ENCODE measurements at regions not wholly inside any gene's neighbourhood (a gene's known extent, or its start where the extent isn't known, plus 50 kb on each side); places are given as distances from the start of the nearest gene placed in this dataset.

DNA sequence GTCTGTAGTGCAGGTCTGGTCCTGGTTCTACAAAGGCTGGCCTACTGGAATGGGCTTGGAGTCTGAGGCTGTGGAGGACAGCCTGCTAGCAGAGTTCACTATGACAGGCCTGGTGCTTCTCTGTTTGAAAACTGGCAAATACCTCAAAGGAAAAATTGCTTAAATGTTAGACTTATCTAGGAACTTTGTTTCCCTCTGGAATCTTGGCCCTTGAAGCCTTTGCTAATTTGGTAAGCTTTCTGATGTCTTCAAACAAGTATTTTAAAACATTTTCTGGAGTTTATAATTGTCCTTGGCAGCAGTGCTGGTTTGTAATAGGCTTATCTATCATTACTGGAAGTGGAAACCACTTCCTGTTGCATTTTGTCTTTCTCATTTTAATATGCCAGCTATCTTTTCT lies 139.7 kb downstream of the TMEM26 start:
- intact Hi-C loops (cut with DNase I): no loop called here
- TF ChIP-seq, protein P1, sequence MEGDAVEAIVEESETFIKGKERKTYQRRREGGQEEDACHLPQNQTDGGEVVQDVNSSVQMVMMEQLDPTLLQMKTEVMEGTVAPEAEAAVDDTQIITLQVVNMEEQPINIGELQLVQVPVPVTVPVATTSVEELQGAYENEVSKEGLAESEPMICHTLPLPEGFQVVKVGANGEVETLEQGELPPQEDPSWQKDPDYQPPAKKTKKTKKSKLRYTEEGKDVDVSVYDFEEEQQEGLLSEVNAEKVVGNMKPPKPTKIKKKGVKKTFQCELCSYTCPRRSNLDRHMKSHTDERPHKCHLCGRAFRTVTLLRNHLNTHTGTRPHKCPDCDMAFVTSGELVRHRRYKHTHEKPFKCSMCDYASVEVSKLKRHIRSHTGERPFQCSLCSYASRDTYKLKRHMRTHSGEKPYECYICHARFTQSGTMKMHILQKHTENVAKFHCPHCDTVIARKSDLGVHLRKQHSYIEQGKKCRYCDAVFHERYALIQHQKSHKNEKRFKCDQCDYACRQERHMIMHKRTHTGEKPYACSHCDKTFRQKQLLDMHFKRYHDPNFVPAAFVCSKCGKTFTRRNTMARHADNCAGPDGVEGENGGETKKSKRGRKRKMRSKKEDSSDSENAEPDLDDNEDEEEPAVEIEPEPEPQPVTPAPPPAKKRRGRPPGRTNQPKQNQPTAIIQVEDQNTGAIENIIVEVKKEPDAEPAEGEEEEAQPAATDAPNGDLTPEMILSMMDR (IDR thresholded peaks at IDR 0.05): no peak
- ATAC-seq (no peak), DNase-seq (no peak)
- no peaks in the 10 kb centered on the region for H3K9me3 ChIP-seq
- no peaks in the 10 kb centered on the region for H3K4me1 ChIP-seq
- no peak overlapping the region for H3K4me3 ChIP-seq
- H3K27me3 ChIP-seq: no peaks in the 10 kb centered on the region
- H3K27ac ChIP-seq: no peak overlapping the region
- no peaks in the 10 kb centered on the region for H3K36me3 ChIP-seq

GRCh38 chr10:61304746-61305145 lies 148.4 kb downstream of the TMEM26 start:
- Histone ChIP-seq H3K36me3 (no peaks in the 10 kb centered on the region), H3K4me3 (no peak overlapping the region), H3K27me3 (no peaks in the 10 kb centered on the region), H3K4me1 (no peaks in the 10 kb centered on the region), H3K27ac (peak overlapping the region in 1 of 2 donors; percentile 1), H3K9me3 (no peaks in the 10 kb centered on the region)
- ATAC-seq (no peak), DNase-seq (no peak)
- intact Hi-C loops (cut with DNase I): no loop called here
- TF ChIP-seq, protein P1 (IDR thresholded peaks at IDR 0.05): no peak

- H3K27ac ChIP-seq: no peak overlapping the region
- ATAC-seq: no peak
- no peak for DNase-seq
- no peak overlapping the region for H3K4me3 ChIP-seq
- peaks cover 0 to 11% of the 10 kb centered on the region in 2 donors for H3K9me3 ChIP-seq
- intact Hi-C loops (cut with DNase I): no loop called here
- TF ChIP-seq, protein P1 (IDR thresholded peaks at IDR 0.05): no peak
- H3K27me3 ChIP-seq: no peaks in the 10 kb centered on the region
- no peaks in the 10 kb centered on the region for H3K36me3 ChIP-seq
- H3K4me1 ChIP-seq: no peaks in the 10 kb centered on the region
Observed at GRCh38 chr10:61302124-61302523, 151.1 kb downstream of the TMEM26 start.

DNA sequence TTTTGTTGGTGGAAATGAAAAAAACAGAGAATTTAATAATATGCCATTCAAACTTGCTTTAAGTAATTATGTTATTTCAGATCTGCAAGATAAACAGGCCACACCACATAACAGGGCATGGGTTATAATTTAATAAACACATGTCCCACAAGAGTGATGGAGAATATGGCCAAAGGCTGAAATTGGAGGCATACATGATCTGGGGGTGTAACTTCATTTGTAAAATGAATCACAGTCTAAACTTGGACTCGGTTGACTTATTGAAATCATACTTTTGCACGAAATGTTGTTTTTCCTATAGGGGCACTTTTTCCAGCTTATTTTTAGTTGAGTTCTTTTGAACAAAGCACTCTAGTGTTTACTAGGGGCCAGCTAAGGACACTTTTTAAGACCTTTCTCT lies 151.6 kb downstream of the TMEM26 start:
- TF ChIP-seq, protein P1 (IDR thresholded peaks at IDR 0.05): no peak
- Histone ChIP-seq H3K4me1 (no peaks in the 10 kb centered on the region), H3K9me3 (peaks cover 0 to 11% of the 10 kb centered on the region in 2 donors), H3K27me3 (no peaks in the 10 kb centered on the region), H3K4me3 (no peak overlapping the region), H3K27ac (no peak overlapping the region), H3K36me3 (no peaks in the 10 kb centered on the region)
- DNase-seq (no peak), ATAC-seq (no peak)
- intact Hi-C loops (cut with DNase I): no loop called here

DNA sequence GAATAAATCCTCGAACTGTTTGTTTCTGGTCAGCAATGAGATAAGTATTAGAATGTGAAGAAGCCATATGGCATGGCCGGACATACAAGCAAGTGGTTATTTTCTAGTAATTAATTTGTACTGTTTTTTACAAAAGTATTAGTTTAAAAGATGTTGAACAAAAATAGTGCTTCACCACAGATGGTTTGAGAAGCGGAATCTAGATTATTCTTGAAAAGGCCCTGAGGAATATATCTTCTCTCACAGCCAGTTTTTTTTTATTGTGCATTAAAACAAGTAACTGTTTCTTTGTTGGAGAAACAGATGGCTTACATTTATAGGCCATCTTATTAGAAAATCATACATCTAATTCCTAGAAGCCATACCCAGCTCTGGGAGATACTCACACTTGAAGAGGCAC lies 153.3 kb downstream of the TMEM26 start:
- H3K27me3 ChIP-seq: no peaks in the 10 kb centered on the region
- H3K27ac ChIP-seq: no peak overlapping the region
- no peak overlapping the region for H3K4me3 ChIP-seq
- TF ChIP-seq, protein P1 (IDR thresholded peaks at IDR 0.05): no peak
- no peak for ATAC-seq
- no peaks in the 10 kb centered on the region for H3K4me1 ChIP-seq
- DNase-seq: no peak
- intact Hi-C loops (cut with DNase I): no loop called here
- H3K9me3 ChIP-seq: peaks cover 0 to 11% of the 10 kb centered on the region in 2 donors
- H3K36me3 ChIP-seq: no peaks in the 10 kb centered on the region

Measured in left lung (tissue), 4 donors.